Tibial nerve (tissue), 4 donors: ENCODE measurements at regions not wholly inside any gene's neighbourhood (a gene's known extent, or its start where the extent isn't known, plus 50 kb on each side); places are given as distances from the start of the nearest gene placed in this dataset.

ENCODE experiments used
- EP300 ChIP-seq, 2 donors: sonication (generic); formaldehyde crosslinking; IDR thresholded peaks; one replicate each; pipeline ENCODE4 v1.6.1; 2017; ENCODE audit warnings: antibody characterized with exemption in 2 of 2, mild to moderate bottlenecking in 1 of 2
- POLR2A ChIP-seq, 2 donors: fragments of 450-650 bp; IDR thresholded peaks; one replicate each; pipeline ENCODE4 v1.6.1; 2017; ENCODE audit warnings: antibody characterized with exemption in 2 of 2, mild to moderate bottlenecking in 2 of 2, moderate library complexity in 2 of 2
- TF ChIP-seq, protein P1 (sequence below), 5 experiments: fragments of 200-600 bp in 3 of 5; fragments of 450-650 bp in 2 of 5; sonication (generic) in 3 of 5; IDR thresholded peaks; one replicate each; pipeline ENCODE4 v1.5.1; 2016 to 2019; ENCODE audit warnings: antibody characterized with exemption in 5 of 5, mild to moderate bottlenecking in 3 of 5, moderate library complexity in 2 of 5

GRCh38 chr5:63854076-63854475, 108.2 kb downstream of the HTR1A start:
- no peak for TF ChIP-seq POLR2A (IDR thresholded peaks at IDR 0.05)
- TF ChIP-seq, protein P1, sequence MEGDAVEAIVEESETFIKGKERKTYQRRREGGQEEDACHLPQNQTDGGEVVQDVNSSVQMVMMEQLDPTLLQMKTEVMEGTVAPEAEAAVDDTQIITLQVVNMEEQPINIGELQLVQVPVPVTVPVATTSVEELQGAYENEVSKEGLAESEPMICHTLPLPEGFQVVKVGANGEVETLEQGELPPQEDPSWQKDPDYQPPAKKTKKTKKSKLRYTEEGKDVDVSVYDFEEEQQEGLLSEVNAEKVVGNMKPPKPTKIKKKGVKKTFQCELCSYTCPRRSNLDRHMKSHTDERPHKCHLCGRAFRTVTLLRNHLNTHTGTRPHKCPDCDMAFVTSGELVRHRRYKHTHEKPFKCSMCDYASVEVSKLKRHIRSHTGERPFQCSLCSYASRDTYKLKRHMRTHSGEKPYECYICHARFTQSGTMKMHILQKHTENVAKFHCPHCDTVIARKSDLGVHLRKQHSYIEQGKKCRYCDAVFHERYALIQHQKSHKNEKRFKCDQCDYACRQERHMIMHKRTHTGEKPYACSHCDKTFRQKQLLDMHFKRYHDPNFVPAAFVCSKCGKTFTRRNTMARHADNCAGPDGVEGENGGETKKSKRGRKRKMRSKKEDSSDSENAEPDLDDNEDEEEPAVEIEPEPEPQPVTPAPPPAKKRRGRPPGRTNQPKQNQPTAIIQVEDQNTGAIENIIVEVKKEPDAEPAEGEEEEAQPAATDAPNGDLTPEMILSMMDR (IDR thresholded peaks at IDR 0.05), result no peak
- TF ChIP-seq EP300 (IDR thresholded peaks at IDR 0.05), result no peak
